AML-193 (cell line): ENCODE measurements at regions not wholly inside any gene's neighbourhood (a gene's known extent, or its start where the extent isn't known, plus 50 kb on each side); places are given as distances from the start of the nearest gene placed in this dataset.
"Not testable (repeated sequence)": the region's sequence is repeated elsewhere in the genome, so short reads cannot be mapped to it uniquely, and the experiment has no call there.

Experiments
- DNase-seq, 2 experiments: peaks; one replicate each; lab custom pipeline; 2025; lab: John Stamatoyannopoulos, UW

DNA sequence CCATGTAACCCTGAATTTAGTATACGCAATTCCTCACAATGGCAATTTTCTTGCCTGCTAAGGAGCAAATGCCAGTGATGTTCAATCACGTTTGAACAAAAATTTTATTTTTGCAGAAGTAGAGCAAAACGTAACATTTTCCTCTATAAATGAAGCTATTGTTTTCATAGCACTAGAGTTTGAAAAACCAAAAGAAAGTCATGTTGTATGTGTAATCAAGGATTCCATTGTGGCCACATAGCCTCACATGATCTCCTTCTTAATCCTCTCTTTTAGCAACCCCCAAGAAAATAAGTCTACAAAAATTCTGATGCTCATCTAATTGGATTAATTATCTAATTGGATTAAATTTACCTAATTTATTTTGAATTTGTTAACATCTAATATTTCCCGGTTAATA, 1217.4 kb upstream of the FLRT2 start:
- DNase-seq = no peak

DNA sequence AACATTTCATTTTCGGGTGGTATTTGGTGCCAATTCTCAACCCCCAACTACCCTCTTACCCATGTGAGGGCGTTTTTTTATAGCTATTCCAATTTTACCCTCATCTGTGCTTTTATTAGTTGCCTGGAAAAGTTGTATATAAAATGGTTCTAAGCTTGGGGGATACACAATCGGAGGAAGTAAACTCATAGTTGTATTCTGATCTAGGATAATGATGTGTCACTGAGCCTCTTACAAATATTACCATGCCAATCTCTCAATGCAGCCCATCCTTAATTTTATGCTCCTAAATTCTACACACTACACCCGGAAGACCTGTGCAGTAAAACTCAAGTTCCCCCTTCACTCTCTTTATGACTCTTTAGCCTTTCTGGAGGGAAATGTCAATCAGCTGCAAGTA, 1206.5 kb upstream of the FLRT2 start:
- DNase-seq = no peak

DNA sequence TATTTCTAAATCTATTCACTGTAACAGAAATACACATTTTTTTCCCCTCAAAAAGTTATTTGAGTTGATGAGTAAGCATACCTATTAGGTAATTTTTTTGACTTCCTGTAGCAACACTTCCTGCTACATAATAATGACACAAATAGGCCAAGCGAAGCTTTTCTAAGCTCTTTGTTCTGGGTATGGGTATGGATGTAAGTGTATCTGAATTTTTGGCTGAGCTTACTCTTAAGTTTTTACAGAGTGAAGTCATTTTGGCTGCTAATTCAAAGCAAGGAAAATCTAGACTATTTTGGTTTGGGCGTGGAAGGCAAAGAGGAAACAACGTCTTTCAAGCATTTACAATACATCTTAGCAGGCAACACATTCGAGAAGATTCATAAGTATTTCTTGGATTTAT, 1206.0 kb upstream of the FLRT2 start:
- peak; percentile 17 to 19 for DNase-seq

DNA sequence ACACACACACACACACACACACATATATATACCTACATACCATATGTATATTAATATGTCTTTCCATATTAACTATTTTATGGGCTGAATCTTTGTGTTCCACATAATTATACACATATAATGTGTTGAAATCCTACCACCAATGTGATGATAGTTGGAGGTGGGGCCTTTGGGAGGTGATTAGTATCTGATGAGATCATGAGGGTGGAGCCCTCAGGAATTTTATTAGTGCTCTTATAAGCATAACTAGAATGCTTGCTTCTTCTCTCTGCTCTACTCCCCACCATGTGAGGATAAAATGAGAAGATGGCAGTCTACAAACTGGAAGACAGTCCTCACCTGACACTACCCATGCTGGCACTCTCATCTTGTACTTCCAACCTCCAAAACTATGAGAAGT, 1193.5 kb upstream of the FLRT2 start:
- no peak for DNase-seq

DNA sequence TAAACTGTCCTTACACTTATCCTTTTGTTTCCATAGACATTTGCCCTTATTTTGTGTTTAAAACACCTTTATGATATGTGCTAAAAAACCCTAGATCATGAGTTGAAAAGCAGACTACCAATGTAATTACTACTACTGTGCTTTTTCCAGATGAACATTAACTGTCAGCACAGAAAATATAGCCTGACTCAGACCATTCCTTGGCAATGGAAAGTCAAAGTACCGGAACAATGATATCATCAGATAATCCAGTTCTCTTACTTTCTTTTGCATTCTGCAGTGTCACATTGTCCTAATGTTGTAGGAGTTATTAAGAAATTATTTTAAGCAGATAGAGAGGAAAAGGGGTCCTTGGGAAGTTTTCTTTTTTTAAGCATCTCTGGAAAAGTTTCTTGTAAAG, 1189.0 kb upstream of the FLRT2 start:
- no peak for DNase-seq

DNA sequence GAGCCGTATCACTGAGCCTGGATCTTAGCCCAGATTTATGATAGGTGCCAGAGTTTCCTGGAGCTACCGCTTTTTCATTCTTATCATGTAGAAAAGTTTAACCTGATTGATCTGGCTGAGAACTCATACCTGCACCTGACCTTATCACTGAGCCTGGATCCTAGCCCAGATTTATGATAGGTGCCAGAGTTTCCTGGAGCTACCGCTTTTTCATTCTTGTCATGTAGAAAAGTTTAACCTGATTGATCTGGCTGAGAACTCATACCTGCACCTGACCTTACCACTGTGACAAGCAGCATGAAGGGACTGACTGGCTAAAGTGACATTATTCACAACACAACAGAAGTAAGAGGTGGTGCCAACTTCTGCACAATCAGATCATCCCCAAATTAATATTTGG, 1188.1 kb upstream of the FLRT2 start:
- DNase-seq = not testable (repeated sequence)

DNA sequence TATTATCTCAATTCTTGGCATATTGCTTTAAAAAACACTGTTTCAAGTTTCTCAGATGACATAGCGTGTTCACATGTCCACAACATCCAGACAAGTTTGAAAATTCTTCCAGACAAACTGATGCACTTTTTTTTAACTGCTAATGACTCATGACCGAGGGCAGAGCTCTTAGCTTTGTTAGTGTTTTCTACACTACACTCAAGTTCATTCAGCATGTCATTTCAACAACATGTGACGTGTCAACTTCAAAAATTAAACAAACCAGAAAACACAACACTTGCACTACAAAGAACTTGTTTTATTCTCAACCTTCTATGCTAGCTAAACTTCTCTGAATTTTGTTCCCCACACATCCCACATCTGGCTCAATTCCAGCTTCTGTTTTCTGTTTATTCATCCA, 1186.3 kb upstream of the FLRT2 start:
- DNase-seq = no peak

DNA sequence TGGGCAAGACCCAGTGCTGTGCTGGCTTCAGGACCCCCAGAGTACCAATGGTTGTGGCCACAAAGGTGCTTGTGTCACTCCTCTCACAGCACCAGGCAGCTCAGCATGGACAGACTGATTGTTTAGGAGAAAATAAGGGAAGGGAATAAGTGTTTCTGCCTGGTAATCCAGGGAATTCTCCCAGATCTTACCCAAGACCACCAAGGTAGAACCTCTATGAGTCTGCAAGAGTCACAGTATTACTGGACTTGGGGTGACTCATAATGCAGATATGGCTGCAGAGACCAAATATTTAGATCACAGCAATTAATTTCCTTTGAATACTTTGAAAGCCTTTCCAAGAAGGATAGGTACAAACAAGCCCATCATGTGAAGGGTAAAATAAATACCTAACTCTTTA, 1178.3 kb upstream of the FLRT2 start:
- DNase-seq = no peak

DNA sequence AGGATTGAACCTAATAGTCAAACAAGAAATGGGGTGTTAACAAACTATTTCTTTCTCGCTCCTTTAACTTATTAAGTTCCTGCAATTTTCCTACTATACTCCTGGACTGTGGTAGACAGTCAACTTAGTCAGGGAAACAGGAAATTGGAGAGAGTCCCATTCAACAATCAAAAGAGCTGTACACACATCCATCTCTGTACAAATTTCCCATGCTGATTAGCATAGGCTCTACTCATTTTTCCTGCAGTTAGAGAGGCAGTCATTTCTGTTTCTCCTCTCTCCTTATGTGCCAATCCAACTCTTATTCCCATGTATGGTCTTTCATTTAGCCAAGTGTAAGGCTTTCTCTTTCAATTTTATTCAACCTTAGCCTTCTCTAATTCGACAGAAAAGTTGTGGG, 1168.5 kb upstream of the FLRT2 start:
- no peak for DNase-seq

DNA sequence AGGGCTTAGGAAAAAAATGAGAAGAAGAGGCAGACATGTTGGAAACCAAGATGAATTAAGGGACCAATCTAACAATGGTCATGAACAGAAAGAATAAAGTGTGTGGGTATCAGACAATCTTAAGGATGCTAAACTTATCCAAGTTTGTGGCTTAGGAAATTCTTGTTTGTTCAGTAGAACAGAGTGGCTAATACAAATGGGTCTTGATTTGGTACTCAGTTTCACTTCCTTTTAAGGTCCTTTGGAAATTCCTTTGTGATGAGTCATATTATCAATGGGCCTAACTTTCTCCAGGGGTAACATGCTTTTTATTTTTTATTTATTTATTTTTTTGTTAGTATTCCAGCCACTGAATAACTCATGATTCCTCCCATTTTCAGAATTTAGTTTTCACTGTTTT, 1154.7 kb upstream of the FLRT2 start:
- no peak for DNase-seq

DNA sequence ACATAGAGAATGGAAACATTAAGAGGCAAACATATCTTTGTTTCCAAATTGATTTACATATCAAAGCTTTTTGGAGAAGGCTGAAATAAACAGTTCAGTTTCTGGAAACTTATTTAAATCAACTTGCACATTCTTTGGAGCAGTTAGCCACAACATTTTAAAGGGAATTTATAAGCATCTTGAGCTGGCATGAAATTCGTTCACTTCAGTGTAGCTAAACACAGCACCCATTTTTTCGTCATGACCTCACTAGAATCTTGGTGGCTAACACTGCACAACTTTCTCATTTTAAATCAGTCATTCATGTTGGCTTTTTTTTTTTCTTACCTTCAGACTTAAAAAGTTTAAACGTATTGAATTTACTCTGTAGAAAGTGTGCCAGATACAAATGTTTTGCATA, 1139.9 kb upstream of the FLRT2 start:
- DNase-seq = no peak

DNA sequence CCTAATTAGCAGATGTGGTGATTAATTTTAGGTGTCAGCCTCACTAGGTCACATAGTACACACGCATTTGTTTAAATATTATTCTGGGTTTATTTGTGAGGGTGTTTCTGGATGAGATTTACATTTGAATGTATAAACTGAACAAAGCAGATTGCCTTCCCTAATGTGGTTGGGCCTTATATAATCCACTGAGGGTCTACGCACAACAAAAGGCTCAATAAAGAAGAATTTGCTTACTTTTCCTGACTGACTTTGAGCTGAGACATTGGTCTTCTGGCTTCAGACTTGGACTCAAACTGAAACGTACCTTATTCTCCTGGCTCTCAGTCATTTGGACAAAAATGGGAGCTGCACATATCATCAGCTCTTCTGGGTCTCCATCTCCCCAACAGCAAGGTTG, 1132.3 kb upstream of the FLRT2 start:
- DNase-seq = no peak

DNA sequence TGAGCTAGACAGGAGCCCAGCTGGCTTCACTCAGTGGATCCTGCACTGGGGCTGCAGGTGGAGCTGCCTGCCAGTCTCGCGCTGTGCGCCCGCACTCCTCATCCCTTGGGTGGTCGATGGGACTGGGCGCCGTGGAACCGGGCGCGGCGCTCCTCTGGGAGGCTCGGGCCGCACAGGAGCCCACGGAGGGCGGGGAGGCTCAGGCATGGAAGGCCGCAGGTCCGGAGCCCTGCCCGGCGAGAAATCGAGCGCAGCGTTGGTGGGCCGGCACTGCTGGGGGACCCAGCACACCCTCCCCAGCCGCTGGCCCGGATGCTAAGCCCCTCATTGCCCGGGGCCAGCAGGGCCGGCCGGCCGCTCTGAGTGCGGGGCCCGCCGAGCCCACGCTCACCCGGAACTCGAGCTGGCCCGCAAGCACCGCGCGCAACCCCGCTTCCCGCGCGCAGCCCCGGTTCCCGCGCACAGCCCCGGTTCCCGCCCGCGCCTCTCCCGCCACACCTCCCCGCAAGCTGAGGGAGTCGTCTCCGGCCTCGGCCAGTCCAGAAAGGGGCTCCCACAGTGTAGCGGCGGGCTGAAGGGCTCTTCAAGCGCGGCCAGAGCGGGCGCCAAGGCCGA, 1130.5 kb upstream of the FLRT2 start:
- DNase-seq = no peak

DNA sequence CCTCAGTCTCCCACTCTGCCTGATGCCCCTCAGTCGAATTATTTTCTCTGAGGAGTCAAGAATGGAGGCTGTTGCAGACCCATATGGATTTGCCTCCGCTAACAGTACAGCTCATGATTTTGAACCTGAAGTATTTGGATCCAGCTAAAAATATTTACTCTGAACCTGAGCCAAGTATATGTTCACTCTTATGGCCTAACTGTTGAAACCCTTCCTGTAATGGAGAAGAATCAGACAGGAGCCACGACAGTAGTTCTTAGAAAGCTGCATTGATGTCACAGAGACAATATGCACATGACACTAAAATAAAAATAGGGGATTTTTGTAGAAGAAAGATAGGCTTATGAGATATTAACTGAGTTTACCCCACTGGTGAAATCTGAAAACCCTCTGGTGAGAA, 1128.3 kb upstream of the FLRT2 start:
- DNase-seq = no peak

DNA sequence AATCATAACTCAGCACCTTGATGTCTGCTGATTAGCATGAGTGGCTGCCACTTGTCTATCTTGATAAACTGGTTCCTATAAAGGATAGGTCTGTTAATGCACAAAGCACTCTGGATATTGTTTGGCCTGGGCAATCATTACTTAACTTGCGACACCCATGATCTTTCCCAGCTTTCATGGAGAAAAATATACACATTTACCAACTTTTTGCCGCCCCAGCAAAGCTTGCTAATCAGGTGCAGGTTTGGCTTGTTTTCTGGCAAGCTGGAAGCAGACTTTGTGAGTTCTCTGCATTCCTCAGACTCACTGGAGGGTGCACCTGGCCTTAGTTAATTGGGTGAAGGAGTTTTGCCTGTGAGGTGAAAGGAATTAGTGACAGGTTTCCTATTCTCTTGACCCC, 1126.4 kb upstream of the FLRT2 start:
- no peak for DNase-seq

DNA sequence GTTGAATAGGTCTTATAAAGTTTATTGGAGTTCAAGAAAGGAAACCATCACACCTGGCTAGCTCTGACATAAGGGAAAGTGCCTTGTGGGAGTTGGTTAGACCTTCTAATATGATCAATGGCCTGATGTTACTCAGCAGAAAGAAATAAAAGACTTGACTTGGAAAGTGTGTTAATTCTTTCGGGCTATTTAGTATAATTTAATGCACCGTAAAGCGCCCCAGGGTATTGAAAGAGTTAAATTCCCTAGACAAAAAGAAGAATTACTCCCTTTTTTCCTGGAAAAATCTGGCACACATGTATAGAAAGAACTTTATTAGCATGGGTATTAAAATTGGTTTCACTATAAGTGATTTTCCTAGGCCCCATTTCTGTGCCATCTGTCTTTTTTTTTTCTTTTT, 1125.7 kb upstream of the FLRT2 start:
- DNase-seq = no peak

DNA sequence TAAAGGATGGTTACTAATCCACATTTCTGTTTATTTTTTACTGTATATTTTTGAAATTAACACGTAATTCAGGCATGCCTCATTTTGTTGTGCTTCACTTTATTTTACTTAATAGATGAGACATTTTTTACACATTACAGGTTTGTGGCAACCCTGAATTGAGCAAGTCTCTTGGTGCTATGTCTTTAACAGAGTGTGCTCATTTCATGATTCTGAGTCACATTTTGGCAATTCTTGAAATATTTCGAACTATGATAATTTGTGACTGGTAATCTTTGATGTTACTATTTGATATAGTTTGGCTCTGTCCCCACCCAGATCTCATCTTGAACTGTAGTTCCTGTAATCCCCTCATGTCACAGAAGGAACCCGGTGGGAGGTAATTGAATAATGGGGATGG, 1120.5 kb upstream of the FLRT2 start:
- DNase-seq = no peak

DNA sequence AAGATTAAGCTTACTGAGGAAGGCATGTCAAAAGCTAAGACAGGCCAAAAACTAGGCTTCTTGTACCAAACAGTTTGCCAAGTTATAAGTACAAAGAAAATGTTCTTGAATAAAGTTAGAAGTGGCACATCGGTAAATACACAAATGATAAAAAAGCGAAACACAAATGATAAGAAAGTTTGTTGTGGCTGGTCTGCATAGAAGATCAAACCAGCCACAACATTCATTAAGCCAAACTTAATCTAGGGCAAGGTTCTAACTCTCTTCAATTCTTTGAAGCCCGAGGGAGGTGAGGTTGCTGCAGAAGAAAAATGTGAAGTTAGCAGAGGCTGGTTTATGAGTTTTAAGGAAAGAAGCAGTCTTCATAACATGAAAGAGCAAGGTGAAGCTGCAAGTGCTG, 1119.6 kb upstream of the FLRT2 start:
- no peak for DNase-seq

DNA sequence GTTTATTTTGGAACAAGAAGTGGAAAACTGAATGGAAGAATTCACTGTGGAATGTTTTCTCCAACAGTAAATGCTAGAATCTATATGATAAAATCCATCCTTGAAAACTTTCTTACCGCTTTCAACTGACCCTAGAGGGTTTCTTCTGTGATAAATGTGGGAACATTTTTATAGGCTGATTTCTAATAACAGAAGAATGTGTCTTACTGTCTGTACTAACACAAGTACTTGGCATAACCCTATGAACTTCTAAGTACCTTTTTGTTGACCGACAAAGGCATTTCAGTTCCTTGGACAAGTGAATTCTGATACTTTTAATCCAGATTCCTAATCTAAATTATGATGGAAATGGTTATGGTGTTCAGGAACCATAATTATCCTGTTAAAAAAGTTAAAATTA, 1109.7 kb upstream of the FLRT2 start:
- DNase-seq = no peak

DNA sequence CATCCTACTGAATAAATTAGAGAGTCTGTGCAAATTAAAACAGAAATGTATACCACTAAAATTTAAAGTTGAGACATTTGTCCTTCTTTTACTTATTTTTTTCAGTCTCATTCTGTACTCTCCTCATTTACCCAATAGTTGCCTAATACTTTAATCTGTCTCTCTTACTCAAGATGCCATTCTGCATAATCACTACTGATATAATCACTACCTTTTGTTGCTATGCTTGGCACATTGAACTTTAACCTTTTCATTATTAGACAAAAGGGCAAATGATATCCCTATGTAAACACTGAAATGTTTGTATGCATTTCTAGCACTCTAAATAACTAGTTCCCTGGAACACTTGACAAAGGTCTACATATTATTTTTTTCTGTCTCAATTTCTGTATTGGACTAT, 1108.3 kb upstream of the FLRT2 start:
- no peak for DNase-seq

DNA sequence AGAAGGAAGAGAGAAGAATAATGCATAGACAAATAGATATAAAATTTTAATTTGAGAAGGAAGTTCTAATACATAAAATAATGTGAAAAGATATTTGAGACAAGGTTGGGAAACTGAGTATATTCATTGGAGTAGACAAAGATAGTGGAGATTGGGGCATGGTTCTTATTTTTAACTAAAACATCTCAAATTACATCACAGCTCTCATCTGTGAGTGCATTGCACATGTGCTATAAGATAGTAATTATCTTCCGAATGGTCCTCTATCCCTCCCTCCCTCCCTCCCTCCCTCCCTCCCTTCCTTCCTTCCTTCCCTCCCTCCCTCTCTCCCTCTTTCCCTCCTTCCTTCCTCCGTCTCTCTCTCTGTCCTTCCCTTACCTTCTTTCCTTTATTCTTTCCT, 1104.0 kb upstream of the FLRT2 start:
- no peak for DNase-seq

DNA sequence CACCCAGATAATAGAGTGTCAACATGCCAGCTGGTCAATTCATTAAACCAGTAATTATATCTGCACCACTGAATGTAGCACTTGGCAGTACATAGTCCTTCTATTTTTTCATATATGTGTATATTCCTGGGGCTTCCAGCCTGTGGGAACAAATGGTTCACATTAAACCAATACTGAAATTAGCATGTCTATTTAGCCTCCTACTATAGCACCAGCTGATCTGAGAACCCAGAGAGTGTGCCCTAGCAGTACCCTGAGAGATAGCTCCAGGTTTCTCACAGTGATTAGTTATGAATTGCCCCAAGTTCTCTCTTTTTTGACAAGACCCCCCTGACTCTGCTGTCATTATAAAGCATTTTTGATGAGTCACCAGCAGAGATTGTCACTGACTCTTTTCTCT, 1097.3 kb upstream of the FLRT2 start:
- no peak for DNase-seq

DNA sequence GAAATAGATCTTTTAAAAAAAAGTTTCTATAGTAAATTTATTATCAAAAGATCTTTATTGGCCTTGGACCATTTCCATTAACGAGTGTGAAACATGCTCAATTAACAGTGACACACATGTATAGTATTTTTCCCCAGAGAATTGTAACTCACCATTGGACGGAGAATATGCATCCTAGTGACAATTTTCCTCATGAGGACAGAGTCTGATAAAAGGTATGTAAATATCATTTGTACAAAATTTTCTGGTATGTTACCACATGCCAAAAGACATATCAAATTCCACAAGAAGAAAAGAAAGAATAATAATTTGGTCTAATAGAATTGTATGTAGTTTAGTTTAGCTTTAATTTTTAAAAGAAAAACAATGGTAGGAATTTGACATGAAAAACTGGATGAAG, 1096.0 kb upstream of the FLRT2 start:
- no peak for DNase-seq

DNA sequence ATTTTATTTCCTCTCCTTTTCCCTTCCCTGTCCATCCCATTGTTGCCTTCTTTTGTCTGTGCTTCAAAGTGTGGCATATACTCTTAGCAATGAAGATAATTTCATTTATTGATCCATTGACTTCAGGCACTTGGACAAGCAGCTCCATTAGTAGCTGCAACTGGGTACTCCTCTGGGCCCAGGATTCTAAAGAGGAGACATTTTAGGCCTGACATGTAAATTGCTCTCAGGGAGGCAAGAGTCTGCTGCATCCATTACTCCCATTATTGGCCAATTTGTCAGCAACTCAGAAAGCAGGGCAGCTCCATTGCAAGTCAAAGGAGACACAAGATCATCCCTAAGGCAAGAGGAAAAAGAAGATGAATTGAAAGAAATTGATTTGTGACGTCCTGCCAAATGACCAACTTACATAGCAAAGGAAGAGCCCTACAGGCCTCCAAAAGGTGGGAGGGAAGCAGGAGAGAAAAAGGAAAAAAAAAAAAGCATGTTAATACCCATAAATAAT, 1094.1 kb upstream of the FLRT2 start:
- DNase-seq = no peak

DNA sequence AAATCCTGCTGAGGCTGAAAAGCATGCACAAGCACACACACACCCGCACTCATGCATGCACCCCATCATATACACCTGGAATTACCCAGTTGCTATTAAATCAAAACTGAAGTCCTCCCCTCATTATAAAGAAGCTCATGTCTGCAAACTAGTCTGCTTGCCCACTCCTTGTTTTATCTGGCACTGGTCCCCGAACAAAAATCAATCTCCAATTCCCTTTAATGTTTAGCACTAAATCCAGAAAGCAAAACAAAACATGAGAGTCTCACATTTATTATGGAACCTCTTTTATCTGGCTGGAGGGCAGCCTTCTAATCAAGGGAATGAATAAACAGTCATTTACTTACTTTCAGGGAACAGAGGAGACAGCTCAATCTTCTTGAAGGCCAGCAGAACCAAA, 1093.4 kb upstream of the FLRT2 start:
- no peak for DNase-seq
